GM19351 (cell line): ENCODE measurements at regions not wholly inside any gene's neighbourhood (a gene's known extent, or its start where the extent isn't known, plus 50 kb on each side); places are given as distances from the start of the nearest gene placed in this dataset.
"Not testable (repeated sequence)": the region's sequence is repeated elsewhere in the genome, so short reads cannot be mapped to it uniquely, and the experiment has no call there.

ENCODE experiments used
- ATAC-seq: cut with Tn5 transposase; IDR thresholded peaks from one replicate; pipeline ENCODE4 v1.9.1; 2021; ENCODE audit warnings: mild to moderate bottlenecking, moderate library complexity; ENCODE audit not compliant: unreplicated experiment

- ATAC-seq = no peak
Measured at GRCh38 chr13:88188986-88189385, 517.8 kb downstream of the SLITRK5 start.

DNA sequence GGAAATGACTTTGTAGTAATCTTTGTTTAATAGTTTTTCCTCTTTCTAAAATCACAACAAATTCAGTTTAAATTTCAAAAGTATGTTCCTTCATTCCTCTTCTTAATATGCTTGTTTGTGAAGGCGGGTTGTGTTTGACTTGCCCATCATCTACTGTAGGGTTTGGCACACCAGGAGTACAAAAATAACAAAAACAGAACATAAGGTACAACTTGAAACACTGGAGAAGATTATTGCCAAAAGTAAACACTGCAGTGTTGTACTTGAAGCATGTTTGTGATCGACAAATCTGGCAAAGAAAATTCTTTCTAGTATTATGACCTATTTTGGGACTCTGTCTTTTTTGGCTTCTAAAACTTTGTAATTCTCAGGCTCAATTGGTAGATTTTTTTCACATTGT lies 518.6 kb downstream of the SLITRK5 start:
- ATAC-seq = no peak

GRCh38 chr13:88196106-88196505 lies 524.9 kb downstream of the SLITRK5 start:
- no peak for ATAC-seq

GRCh38 chr13:88217372-88217771 lies 546.2 kb downstream of the SLITRK5 start:
- ATAC-seq = no peak

DNA sequence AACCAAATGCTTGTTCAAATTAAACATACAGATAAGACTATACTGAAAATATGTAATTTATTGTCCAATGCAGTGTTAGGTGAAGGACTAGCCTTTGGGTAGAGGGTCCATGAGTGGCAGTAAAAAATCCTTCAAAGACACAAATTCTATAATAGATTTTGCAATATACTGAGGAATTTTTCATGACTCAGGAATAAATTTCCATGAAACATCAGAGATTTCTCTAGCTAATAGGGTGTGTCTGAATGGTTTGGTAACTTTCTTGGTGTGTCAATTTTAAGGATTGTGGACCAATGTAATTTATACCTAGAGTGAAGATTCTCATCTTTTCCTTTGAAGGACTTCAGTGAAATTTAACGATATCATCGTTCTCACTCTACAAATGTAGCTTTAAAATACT lies 546.7 kb downstream of the SLITRK5 start:
- no peak for ATAC-seq

DNA sequence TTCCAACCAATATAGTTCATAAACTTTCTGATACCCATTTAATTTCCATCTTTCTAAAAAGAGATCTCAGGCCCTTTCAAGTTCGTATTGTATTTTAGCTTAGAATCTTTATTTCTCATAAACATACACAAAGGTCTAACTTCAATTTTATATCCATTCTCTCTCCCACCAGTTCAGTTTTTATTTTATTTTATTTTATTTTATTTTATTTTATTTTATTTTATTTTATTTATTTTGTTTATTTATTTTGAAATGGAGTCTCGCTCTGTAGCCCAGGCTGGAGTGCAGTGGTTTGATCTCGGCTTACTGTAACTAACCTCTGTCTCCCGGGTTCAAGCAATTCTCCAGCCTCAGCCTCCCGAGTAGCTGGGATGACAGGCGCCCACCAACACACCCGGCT lies 552.8 kb downstream of the SLITRK5 start:
- no peak for ATAC-seq

DNA sequence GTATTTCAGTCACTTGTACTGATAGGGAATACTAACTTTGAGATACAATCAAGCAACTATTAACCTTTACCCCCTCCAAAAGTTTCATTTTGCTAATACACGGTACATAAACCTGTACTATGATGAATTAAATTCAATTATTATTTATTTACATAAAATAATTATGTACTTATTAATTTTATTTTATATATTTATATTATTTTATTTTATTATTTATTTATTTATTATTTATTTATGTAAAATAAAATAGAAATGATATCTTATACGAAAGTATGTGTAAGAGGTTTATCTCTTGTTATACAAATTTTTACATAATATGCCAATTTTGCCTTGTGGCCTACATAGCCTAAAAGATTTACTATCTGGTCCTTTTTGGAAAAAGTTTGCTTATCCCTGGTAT lies 564.3 kb downstream of the SLITRK5 start:
- ATAC-seq = no peak

DNA sequence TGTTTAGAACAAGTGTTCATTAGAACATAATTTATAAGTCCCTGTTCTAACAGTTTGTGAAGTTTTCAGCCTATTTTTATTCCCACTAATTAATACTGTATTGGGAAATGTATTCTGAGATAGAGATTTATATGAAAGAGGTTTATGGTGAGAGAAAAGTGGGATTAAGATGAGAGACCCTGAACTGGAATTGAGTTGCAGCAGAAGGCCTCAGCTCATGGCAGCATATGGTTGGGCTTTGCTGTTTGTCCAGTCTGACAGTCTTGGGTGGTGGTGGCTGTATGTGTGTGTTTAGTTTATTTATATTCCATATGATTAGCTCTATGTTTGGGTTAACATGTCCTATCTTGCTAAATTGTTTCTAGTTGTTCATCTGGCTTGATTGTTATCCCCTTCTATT lies 575.1 kb downstream of the SLITRK5 start:
- ATAC-seq = no peak

GRCh38 chr13:88248393-88248792 lies 577.2 kb downstream of the SLITRK5 start:
- ATAC-seq = no peak

GRCh38 chr13:88257706-88258105 lies 586.5 kb downstream of the SLITRK5 start:
- ATAC-seq = no peak

- no peak for ATAC-seq
Measured at GRCh38 chr13:88263808-88264207, 592.6 kb downstream of the SLITRK5 start.

DNA sequence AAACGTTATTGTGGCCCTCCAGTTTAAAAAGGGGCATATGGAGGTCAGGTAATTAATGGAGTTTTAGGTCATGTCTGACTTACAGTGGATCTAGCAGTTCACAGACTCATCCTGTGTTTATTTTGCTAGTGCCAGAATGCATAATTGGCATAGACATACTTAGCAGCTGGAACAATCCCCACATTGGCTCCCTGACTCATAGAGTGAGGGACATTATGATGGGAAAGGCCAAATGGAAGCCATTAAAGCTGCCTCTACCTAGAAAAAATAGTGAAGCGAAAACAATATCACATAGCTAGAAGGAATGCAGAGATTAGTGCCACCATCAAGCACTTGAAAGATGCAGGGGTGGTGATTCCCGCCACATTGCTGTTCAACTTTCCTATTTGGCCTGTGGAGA lies 610.7 kb downstream of the SLITRK5 start:
- no peak for ATAC-seq

DNA sequence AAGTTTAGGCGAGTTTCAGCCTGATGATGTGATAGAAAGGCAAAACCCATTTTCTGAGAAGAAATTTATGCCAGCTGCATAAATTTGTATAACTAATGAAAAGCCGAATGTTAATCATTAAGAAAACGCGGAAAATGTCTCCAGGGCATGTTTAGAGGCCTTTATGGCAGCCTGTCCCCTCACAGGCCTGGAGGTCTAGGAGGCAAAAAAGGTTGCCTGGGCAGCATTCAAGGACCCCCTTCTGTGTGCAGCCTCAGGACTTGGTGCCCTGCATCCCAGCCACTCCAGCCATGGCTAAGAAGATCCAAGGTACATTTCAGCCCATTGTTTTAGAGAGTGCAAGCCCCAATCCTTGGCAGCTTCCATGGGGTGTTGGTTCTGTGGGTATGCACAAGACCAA lies 614.2 kb downstream of the SLITRK5 start:
- ATAC-seq = no peak

- ATAC-seq = no peak
Measured at GRCh38 chr13:88288326-88288725, 617.2 kb downstream of the SLITRK5 start.

GRCh38 chr13:88291731-88292130 lies 620.6 kb downstream of the SLITRK5 start:
- ATAC-seq = not testable (repeated sequence)

DNA sequence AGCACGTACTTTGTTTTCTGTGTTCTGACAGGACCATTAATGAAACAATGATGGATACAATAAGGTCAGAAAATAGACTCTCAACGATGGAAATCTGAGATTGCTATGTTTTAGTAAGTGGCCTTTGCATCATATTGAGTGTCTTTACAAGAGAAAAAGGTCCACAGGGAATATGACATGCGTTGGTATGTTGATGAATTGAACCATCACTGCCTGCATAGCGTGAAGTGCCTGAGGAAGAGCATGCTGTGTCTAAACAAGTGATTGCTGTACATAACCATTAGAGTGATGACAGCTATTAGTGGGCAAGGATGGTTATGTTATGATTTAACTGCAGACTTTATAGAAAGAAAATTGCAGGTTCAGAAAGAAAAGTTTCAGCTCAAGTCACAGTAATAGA lies 623.2 kb downstream of the SLITRK5 start:
- no peak for ATAC-seq

DNA sequence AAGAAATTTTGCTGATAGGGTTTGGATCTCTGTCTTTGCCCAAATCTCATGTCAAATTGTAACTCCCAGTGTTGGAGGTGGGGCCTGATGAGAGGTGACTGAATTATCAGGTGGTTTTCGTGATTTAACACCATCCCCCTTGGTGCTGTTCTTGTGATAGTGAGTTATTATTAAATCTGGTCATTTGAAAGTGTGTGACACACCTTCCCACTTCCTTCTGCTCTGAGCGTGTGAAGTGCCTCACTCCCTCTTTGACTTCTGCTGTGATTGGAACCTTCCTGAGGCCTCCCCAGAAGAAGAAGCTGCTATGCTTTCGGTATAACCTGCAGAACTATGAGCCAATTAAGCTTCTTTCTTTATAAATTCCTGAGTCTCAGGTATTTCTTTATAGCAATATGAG lies 632.0 kb downstream of the SLITRK5 start:
- no peak for ATAC-seq

DNA sequence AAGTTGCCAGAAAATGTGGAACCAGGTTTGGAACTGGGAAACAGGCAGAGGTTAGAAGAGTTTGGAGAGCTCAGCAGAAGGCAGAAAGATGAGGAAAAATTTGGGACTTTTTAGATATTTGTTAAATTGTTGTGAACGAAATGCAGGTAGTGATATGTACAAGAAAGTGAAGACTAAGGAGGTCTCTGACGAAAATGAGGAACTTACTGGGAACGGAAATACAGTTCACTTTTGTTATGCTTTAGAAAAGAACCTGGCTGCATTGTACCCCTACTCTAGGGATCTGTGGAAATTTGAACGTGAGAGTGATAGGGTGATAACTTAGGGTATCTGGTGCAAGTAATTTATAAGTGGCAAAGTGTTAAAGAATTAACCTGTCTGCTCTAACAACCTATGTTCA lies 632.4 kb downstream of the SLITRK5 start:
- ATAC-seq = no peak

GRCh38 chr13:88314496-88314895 lies 643.3 kb downstream of the SLITRK5 start:
- ATAC-seq = no peak

- no peak for ATAC-seq
Measured at GRCh38 chr13:88329066-88329465, 657.9 kb downstream of the SLITRK5 start.

- ATAC-seq = no peak
Measured at GRCh38 chr13:88339271-88339741, 668.1 kb downstream of the SLITRK5 start.

- no peak for ATAC-seq
Measured at GRCh38 chr13:88345171-88345847, 674.1 kb downstream of the SLITRK5 start.

- ATAC-seq = no peak
Measured at GRCh38 chr13:88360761-88361160, 689.6 kb downstream of the SLITRK5 start.
